H9 (cell line): ENCODE measurements at regions not wholly inside any gene's neighbourhood (a gene's known extent, or its start where the extent isn't known, plus 50 kb on each side); places are given as distances from the start of the nearest gene placed in this dataset.

Source experiments
- DNase-seq: peaks from one replicate; pipeline ENCODE4 v3.0.0-alpha.2; 2017
- H2AFZ ChIP-seq: one replicate; pipeline ENCODE4 v1.6.1; 2013; ENCODE audit warnings: mild to moderate bottlenecking, low read length, control low read depth, moderate library complexity
- H2AK5ac ChIP-seq: 2 replicates; pipeline ENCODE4 v1.6.1; 2013; ENCODE audit warnings: low read length, control low read depth, mixed read lengths; ENCODE audit not compliant: insufficient read length
- H2BK120ac ChIP-seq: one replicate; pipeline ENCODE4 v1.6.1; 2013; ENCODE audit warnings: low read depth, mild to moderate bottlenecking, low read length, control low read depth, inconsistent platforms; ENCODE audit not compliant: poor library complexity, severe bottlenecking
- H2BK12ac ChIP-seq: 2 replicates; pipeline ENCODE4 v1.6.1; 2013; ENCODE audit warnings: low read length, control low read depth, mixed read lengths, low read depth; ENCODE audit not compliant: insufficient read length
- H2BK15ac ChIP-seq: 2 replicates; pipeline ENCODE4 v1.6.1; 2013; ENCODE audit warnings: low read depth, low read length, control low read depth
- H2BK20ac ChIP-seq: one replicate; pipeline ENCODE4 v1.6.1; 2013; ENCODE audit warnings: low read depth, mild to moderate bottlenecking, low read length, control low read depth, inconsistent platforms; ENCODE audit not compliant: poor library complexity, severe bottlenecking
- H2BK5ac ChIP-seq: 2 replicates; pipeline ENCODE4 v1.6.1; 2013; ENCODE audit warnings: low read length, control low read depth, mixed read lengths; ENCODE audit not compliant: insufficient read length
- H3K14ac ChIP-seq: 2 replicates; pipeline ENCODE4 v1.6.1; 2013; ENCODE audit warnings: low read length, control low read depth; ENCODE audit not compliant: insufficient read depth
- H3K18ac ChIP-seq: 2 replicates; pipeline ENCODE4 v1.6.1; 2013; ENCODE audit warnings: low read depth, mild to moderate bottlenecking, mixed read lengths, low read length, control low read depth; ENCODE audit not compliant: insufficient read length
- H3K23ac ChIP-seq: 2 replicates; pipeline ENCODE4 v1.6.1; 2013; ENCODE audit warnings: low read length, control low read depth, mixed read lengths, low read depth; ENCODE audit not compliant: insufficient read length
- H3K23me2 ChIP-seq: 2 replicates; pipeline ENCODE4 v1.6.1; 2013; ENCODE audit warnings: low read depth, mild to moderate bottlenecking, mixed read lengths, low read length, control low read depth; ENCODE audit not compliant: insufficient read length, poor library complexity, severe bottlenecking
- H3K27ac ChIP-seq: 2 replicates; pipeline ENCODE4 v1.5.1; 2013; ENCODE audit warnings: low read length, control low read depth, mixed read lengths, low read depth; ENCODE audit not compliant: insufficient read length
- H3K27me3 ChIP-seq: 2 replicates; pipeline ENCODE4 v1.6.1; 2013; ENCODE audit warnings: low read length, control low read depth, inconsistent platforms; ENCODE audit not compliant: insufficient read depth
- H3K4ac ChIP-seq: 2 replicates; pipeline ENCODE4 v1.6.1; 2013; ENCODE audit warnings: low read depth, mild to moderate bottlenecking, control low read depth, inconsistent platforms, low read length, moderate library complexity
- H3K4me1 ChIP-seq: 2 replicates; pipeline ENCODE4 v1.6.1; 2013; ENCODE audit warnings: low read length, control low read depth, inconsistent platforms; ENCODE audit not compliant: insufficient read depth
- H3K4me2 ChIP-seq: 2 replicates; pipeline ENCODE4 v1.6.1; 2013; ENCODE audit warnings: low read length, control low read depth, mixed read lengths; ENCODE audit not compliant: insufficient read length, insufficient read depth
- H3K56ac ChIP-seq: 2 replicates; pipeline ENCODE4 v1.6.1; 2013; ENCODE audit warnings: low read depth, mild to moderate bottlenecking, mixed read lengths, low read length, control low read depth; ENCODE audit not compliant: insufficient read length
- H3K79me1 ChIP-seq: 2 replicates; pipeline ENCODE4 v1.6.1; 2013; ENCODE audit warnings: low read depth, mild to moderate bottlenecking, moderate library complexity, low read length, control low read depth, inconsistent platforms; ENCODE audit not compliant: insufficient read depth, poor library complexity, severe bottlenecking
- H3K79me2 ChIP-seq: 2 replicates; pipeline ENCODE4 v1.6.1; 2013; ENCODE audit warnings: low read length, control low read depth, inconsistent platforms; ENCODE audit not compliant: insufficient read depth
- H3K9ac ChIP-seq: 2 replicates; pipeline ENCODE4 v1.6.1; 2013; ENCODE audit warnings: low read length, control low read depth, mixed read lengths; ENCODE audit not compliant: insufficient read length; ENCODE audit errors: extremely low read depth
- H3K9me3 ChIP-seq: one replicate; pipeline ENCODE4 v1.6.1; 2013; ENCODE audit warnings: low read depth, low read length, inconsistent platforms; ENCODE audit not compliant: control insufficient read depth
- H3T11ph ChIP-seq: one replicate; pipeline ENCODE4 v1.6.1; 2013; ENCODE audit warnings: mild to moderate bottlenecking, low read length, control low read depth, inconsistent platforms
- H4K20me1 ChIP-seq: one replicate; pipeline ENCODE4 v1.6.1; 2013; ENCODE audit not compliant: control insufficient read depth, insufficient read length, insufficient read depth
- H4K5ac ChIP-seq: 2 replicates; pipeline ENCODE4 v1.6.1; 2013; ENCODE audit warnings: low read depth, mild to moderate bottlenecking, mixed read lengths, low read length, control low read depth; ENCODE audit not compliant: insufficient read length
- H4K8ac ChIP-seq: replicated peaks from 2 replicates; pipeline ENCODE4 v1.6.1; 2013; ENCODE audit warnings: low read length, control low read depth, mixed read lengths, low read depth; ENCODE audit not compliant: insufficient read length
- H4K91ac ChIP-seq: 2 replicates; pipeline ENCODE4 v1.6.1; 2013; ENCODE audit warnings: low read depth, mild to moderate bottlenecking, moderate library complexity, mixed read lengths, low read length, control low read depth; ENCODE audit not compliant: insufficient read length
- H3K27ac Mint-ChIP-seq, 3 experiments: 2 replicates in 2 of 3; 3 replicates in 1 of 3; pipeline ENCODE4 v1.8.0; 2020 to 2021; ENCODE audit warnings: mixed read lengths in 3 of 3, mild to moderate bottlenecking in 1 of 3, moderate library complexity in 1 of 3
- H3K27me3 Mint-ChIP-seq: 2 replicates; pipeline ENCODE4 v1.8.0; 2021; ENCODE audit warnings: low read depth, mild to moderate bottlenecking, moderate library complexity, mixed read lengths
- H3K36me3 Mint-ChIP-seq, 3 experiments: 2 replicates in 2 of 3; 3 replicates in 1 of 3; pipeline ENCODE4 v1.8.0; 2020 to 2021; ENCODE audit warnings: low read depth in 3 of 3, mixed read lengths in 3 of 3; ENCODE audit not compliant: insufficient read depth in 1 of 3
- H3K4me1 Mint-ChIP-seq, 2 experiments: 2 replicates each; pipeline ENCODE4 v1.8.0; 2020; ENCODE audit warnings: mixed read lengths in 2 of 2
- H3K4me3 Mint-ChIP-seq, 2 experiments: 2 replicates in 1 of 2; 3 replicates in 1 of 2; pipeline ENCODE4 v1.8.0; 2020 to 2021; ENCODE audit warnings: mild to moderate bottlenecking in 2 of 2, mixed read lengths in 2 of 2, moderate library complexity in 1 of 2
- H3K9me3 Mint-ChIP-seq, 2 experiments: 2 replicates in 1 of 2; 3 replicates in 1 of 2; pipeline ENCODE4 v1.8.0; 2020; ENCODE audit warnings: mild to moderate bottlenecking in 2 of 2, mixed read lengths in 2 of 2, moderate library complexity in 1 of 2
- CTCF ChIP-seq: fragments of 200-600 bp; sonication (generic); conservative IDR thresholded peaks from 3 replicates; pipeline ENCODE4 v1.8.0; 2021; ENCODE audit warnings: antibody characterized with exemption, mild to moderate bottlenecking
- WGBS: extraction: QIAGEN DNeasy Blood & Tissue Kit; methylation state at CpG from one replicate; pipeline ENCODE4 v1.1.7; 2013; ENCODE audit warnings: missing lambda C conversion rate, low lambda C conversion rate, mixed read lengths; ENCODE audit not compliant: insufficient read length; ENCODE audit errors: extremely low coverage; 5-methylcytosine and 5-hydroxymethylcytosine counted together

- peaks cover 0 to 3% of the 10 kb centered on the region in 2 experiments; a peak in 2 of 5 replicates for H3K9me3 Mint-ChIP-seq
- DNase-seq, result no peak
- Histone ChIP-seq H2BK5ac (no peak overlapping the region), H4K91ac (no peak overlapping the region), H3K4me1 (no peaks in the 10 kb centered on the region), H3K4me2 (no peak overlapping the region), H2BK15ac (no peak overlapping the region), H3K79me2 (no peaks in the 10 kb centered on the region), H4K20me1 (no peaks in the 10 kb centered on the region), H3K4ac (no peak overlapping the region), H3K23ac (no peak overlapping the region), H3K56ac (no peak overlapping the region), H3K27ac (no peak overlapping the region), H3K9me3 (no peaks in the 10 kb centered on the region), H2BK20ac (no peak overlapping the region), H4K8ac (no peak overlapping the region), H3T11ph (no peak overlapping the region), H2BK120ac (no peak overlapping the region), H3K79me1 (no peaks in the 10 kb centered on the region), H3K27me3 (no peaks in the 10 kb centered on the region), H4K5ac (no peak overlapping the region), H2BK12ac (no peak overlapping the region), H3K18ac (no peak overlapping the region), H3K23me2 (no peaks in the 10 kb centered on the region), H2AFZ (no peak overlapping the region), H2AK5ac (no peak overlapping the region), H3K9ac (no peak overlapping the region), H3K14ac (no peak overlapping the region)
- H3K27me3 Mint-ChIP-seq, result peaks cover 9% of the 10 kb centered on the region
- no peak overlapping the region for H3K4me3 Mint-ChIP-seq
- H3K36me3 Mint-ChIP-seq, result no peaks in the 10 kb centered on the region
- no CpG with 5 or more reads among the region's 8 CpGs for WGBS
- no peak for TF ChIP-seq CTCF
- H3K27ac Mint-ChIP-seq, result no peak overlapping the region
- 0 out of 4 replicates have a peak, but pooled peaks cover 0 to 2% of the 10 kb centered on the region in 2 experiments for H3K4me1 Mint-ChIP-seq
Observed at GRCh38 chr18:37764541-37765288, 199.1 kb upstream of the CELF4 start.
